ENCODE measurements at regions not wholly inside any gene's neighbourhood (a gene's known extent, or its start where the extent isn't known, plus 50 kb on each side); places are given as distances from the start of the nearest gene placed in this dataset.

GRCh38 chr6:22697306-22697705 is 127.9 kb downstream of the HDGFL1 start:
- Histone ChIP-seq H2BK5ac (ENCODE audit: low read depth, low read length, poor library complexity, severe bottlenecking) (no peak overlapping the region), H3K18ac (ENCODE audit: low read depth in 1 of 2, low read length in 2 of 2) (no peak overlapping the region), H3K4me3 (ENCODE audit: insufficient read depth in 1 of 2, low read depth in 1 of 2, low read length in 2 of 2) (no peak overlapping the region), H3K79me1 (replicated peaks; ENCODE audit: low read length, poor library complexity, severe bottlenecking) (no peaks in the 10 kb centered on the region), H2AFZ (ENCODE audit: low read depth, low read length) (no peak overlapping the region), H3K9me3 (ENCODE audit: control insufficient read depth, low read length) (no peaks in the 10 kb centered on the region), H4K8ac (ENCODE audit: low read length) (no peak overlapping the region), H2BK12ac (ENCODE audit: low read length in 2 of 2) (no peak overlapping the region), H3K27me3 (ENCODE audit: control insufficient read depth in 1 of 2, insufficient read depth in 1 of 2, low read length in 2 of 2) (no peaks in the 10 kb centered on the region), H3K36me3 (ENCODE audit: control insufficient read depth in 1 of 2, insufficient read depth in 2 of 2, low read depth in 1 of 2, low read length in 2 of 2) (no peaks in the 10 kb centered on the region), H2AK5ac (ENCODE audit: low read length, severe bottlenecking) (no peak overlapping the region), H3K27ac (ENCODE audit: low read length, poor library complexity, severe bottlenecking) (no peak overlapping the region), H2BK120ac (ENCODE audit: low read depth, low read length) (no peak overlapping the region), H3K14ac (ENCODE audit: low read length in 2 of 2) (no peak overlapping the region), H4K91ac (ENCODE audit: low read length) (no peak overlapping the region), H3K23ac (ENCODE audit: low read length in 2 of 2) (no peak overlapping the region), H3K4me1 (ENCODE audit: control insufficient read depth, insufficient read depth, low read depth, low read length) (no peaks in the 10 kb centered on the region), H3K4ac (ENCODE audit: low read depth in 1 of 2, low read length in 2 of 2) (no peak overlapping the region), H2BK15ac (ENCODE audit: low read depth, poor library complexity, severe bottlenecking) (no peak overlapping the region), H3K4me2 (ENCODE audit: low read length, poor library complexity, severe bottlenecking) (no peak overlapping the region), H3K9ac (ENCODE audit: low read length) (no peak overlapping the region)
- 88% methylated on average over 1 of the region's 2 CpGs for WGBS
- DNase-seq = no peak

DNA sequence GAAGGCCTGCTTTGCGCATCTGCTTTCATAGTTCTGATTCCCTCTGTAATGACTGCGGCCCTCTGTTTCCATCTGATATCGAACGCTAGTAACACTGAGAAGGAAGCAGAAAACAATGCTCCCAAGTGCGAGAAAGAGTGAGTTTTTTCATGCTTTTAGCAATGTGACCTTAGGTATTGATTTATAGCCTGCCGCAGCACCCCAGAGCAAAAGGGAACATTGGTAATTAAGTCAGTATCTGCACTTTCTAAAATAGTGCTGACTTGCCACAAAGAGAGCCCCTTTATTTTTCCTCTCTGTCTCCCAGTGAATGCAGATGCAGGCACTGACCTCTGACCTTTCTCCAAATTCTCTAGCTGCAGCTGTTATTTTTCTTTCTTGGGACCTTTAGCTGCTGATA is 129.8 kb downstream of the HDGFL1 start:
- Histone ChIP-seq H2AFZ (ENCODE audit: low read depth, low read length) (no peak overlapping the region), H3K27ac (ENCODE audit: low read length, poor library complexity, severe bottlenecking) (no peak overlapping the region), H3K9me3 (ENCODE audit: control insufficient read depth, low read length) (no peaks in the 10 kb centered on the region), H3K23ac (ENCODE audit: low read length in 2 of 2) (no peak overlapping the region), H2BK15ac (ENCODE audit: low read depth, poor library complexity, severe bottlenecking) (no peak overlapping the region), H3K9ac (ENCODE audit: low read length) (no peak overlapping the region), H3K4me1 (ENCODE audit: control insufficient read depth, insufficient read depth, low read depth, low read length) (no peaks in the 10 kb centered on the region), H2BK5ac (ENCODE audit: low read depth, low read length, poor library complexity, severe bottlenecking) (no peak overlapping the region), H3K18ac (ENCODE audit: low read depth in 1 of 2, low read length in 2 of 2) (peak overlapping the region in 1 of 2 experiments; percentile 29), H4K8ac (ENCODE audit: low read length) (no peak overlapping the region), H3K27me3 (ENCODE audit: control insufficient read depth in 1 of 2, insufficient read depth in 1 of 2, low read length in 2 of 2) (no peaks in the 10 kb centered on the region), H3K4ac (ENCODE audit: low read depth in 1 of 2, low read length in 2 of 2) (peak overlapping the region in 1 of 2 experiments; percentile 41), H4K91ac (ENCODE audit: low read length) (no peak overlapping the region), H3K14ac (ENCODE audit: low read length in 2 of 2) (no peak overlapping the region), H3K79me1 (replicated peaks; ENCODE audit: low read length, poor library complexity, severe bottlenecking) (no peaks in the 10 kb centered on the region), H2AK5ac (ENCODE audit: low read length, severe bottlenecking) (no peak overlapping the region), H3K4me3 (ENCODE audit: insufficient read depth in 1 of 2, low read depth in 1 of 2, low read length in 2 of 2) (no peak overlapping the region), H2BK12ac (ENCODE audit: low read length in 2 of 2) (no peak overlapping the region), H3K36me3 (ENCODE audit: control insufficient read depth in 1 of 2, insufficient read depth in 2 of 2, low read depth in 1 of 2, low read length in 2 of 2) (no peaks in the 10 kb centered on the region), H3K4me2 (ENCODE audit: low read length, poor library complexity, severe bottlenecking) (no peak overlapping the region), H2BK120ac (ENCODE audit: low read depth, low read length) (no peak overlapping the region)
- peak; percentile 1 for DNase-seq
- WGBS = 37% methylated on average over 6 of the region's 6 CpGs

DNA sequence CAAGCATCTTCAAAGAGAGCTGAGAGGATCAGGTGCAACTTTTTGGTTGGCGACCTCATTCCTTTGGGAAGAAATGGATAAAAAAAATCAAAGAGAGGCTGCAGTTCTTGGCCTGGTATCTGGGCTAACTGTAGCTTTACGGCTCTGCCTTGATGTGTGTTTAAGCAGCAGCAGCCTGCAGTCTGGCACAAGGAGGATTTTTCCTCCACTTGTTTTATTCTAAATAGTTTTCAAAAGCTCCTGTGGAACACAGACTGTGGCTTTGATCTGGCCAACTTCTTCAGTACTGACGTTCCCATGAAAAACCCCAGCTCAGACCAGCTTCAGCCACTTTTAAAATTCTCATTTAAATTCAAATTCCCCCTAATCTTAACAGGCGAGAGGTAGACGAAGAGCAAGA is 137.3 kb downstream of the HDGFL1 start:
- no peak overlapping the region for H2BK15ac ChIP-seq (ENCODE audit: low read depth, poor library complexity, severe bottlenecking)
- H2AK5ac ChIP-seq (ENCODE audit: low read length, severe bottlenecking) = no peak overlapping the region
- H2BK12ac ChIP-seq (ENCODE audit: low read length in 2 of 2) = no peak overlapping the region
- DNase-seq = no peak
- no peak overlapping the region for H3K4me2 ChIP-seq (ENCODE audit: low read length, poor library complexity, severe bottlenecking)
- no peak overlapping the region for H2BK5ac ChIP-seq (ENCODE audit: low read depth, low read length, poor library complexity, severe bottlenecking)
- no peaks in the 10 kb centered on the region for H3K9me3 ChIP-seq (ENCODE audit: control insufficient read depth, low read length)
- no peak overlapping the region for H4K91ac ChIP-seq (ENCODE audit: low read length)
- H3K4me3 ChIP-seq (ENCODE audit: insufficient read depth in 1 of 2, low read depth in 1 of 2, low read length in 2 of 2) = no peak overlapping the region
- no peaks in the 10 kb centered on the region for H3K79me1 ChIP-seq (replicated peaks; ENCODE audit: low read length, poor library complexity, severe bottlenecking)
- no peak overlapping the region for H4K8ac ChIP-seq (ENCODE audit: low read length)
- no peak overlapping the region for H3K9ac ChIP-seq (ENCODE audit: low read length)
- no peak overlapping the region for H3K18ac ChIP-seq (ENCODE audit: low read depth in 1 of 2, low read length in 2 of 2)
- H2AFZ ChIP-seq (ENCODE audit: low read depth, low read length) = no peak overlapping the region
- no peak overlapping the region for H3K4ac ChIP-seq (ENCODE audit: low read depth in 1 of 2, low read length in 2 of 2)
- H3K36me3 ChIP-seq (ENCODE audit: control insufficient read depth in 1 of 2, insufficient read depth in 2 of 2, low read depth in 1 of 2, low read length in 2 of 2) = no peaks in the 10 kb centered on the region
- H2BK120ac ChIP-seq (ENCODE audit: low read depth, low read length) = no peak overlapping the region
- no peak overlapping the region for H3K23ac ChIP-seq (ENCODE audit: low read length in 2 of 2)
- WGBS = 87% methylated on average over 5 of the region's 5 CpGs
- no peak overlapping the region for H3K27ac ChIP-seq (ENCODE audit: low read length, poor library complexity, severe bottlenecking)
- H3K4me1 ChIP-seq (ENCODE audit: control insufficient read depth, insufficient read depth, low read depth, low read length) = no peaks in the 10 kb centered on the region
- H3K14ac ChIP-seq (ENCODE audit: low read length in 2 of 2) = no peak overlapping the region
- no peaks in the 10 kb centered on the region for H3K27me3 ChIP-seq (ENCODE audit: control insufficient read depth in 1 of 2, insufficient read depth in 1 of 2, low read length in 2 of 2)

DNA sequence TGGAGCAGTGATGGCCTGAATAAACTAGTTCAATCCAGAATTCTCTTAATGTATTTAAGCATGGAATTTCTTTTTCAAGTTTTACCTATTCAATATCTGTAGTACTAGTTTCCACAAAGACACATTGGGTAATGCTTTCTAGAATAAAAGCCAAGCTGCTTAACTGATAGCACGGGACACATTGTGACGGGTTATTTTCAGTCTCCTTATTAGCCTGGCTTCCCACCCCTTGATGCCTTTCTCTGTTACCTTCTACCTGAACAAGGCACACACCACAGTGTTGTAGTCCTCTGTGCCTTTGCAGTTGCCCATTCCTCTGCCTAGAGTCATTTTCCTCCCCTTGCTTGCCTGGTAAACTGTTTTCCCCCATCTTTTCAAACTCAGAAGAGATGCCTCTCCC is 139.1 kb downstream of the HDGFL1 start:
- H3K4me1 ChIP-seq (ENCODE audit: control insufficient read depth, insufficient read depth, low read depth, low read length) = no peaks in the 10 kb centered on the region
- no peak overlapping the region for H2BK120ac ChIP-seq (ENCODE audit: low read depth, low read length)
- H2BK12ac ChIP-seq (ENCODE audit: low read length in 2 of 2) = no peak overlapping the region
- H3K9ac ChIP-seq (ENCODE audit: low read length) = no peak overlapping the region
- no peak overlapping the region for H3K14ac ChIP-seq (ENCODE audit: low read length in 2 of 2)
- DNase-seq = no peak
- H3K27ac ChIP-seq (ENCODE audit: low read length, poor library complexity, severe bottlenecking) = no peak overlapping the region
- H3K4me2 ChIP-seq (ENCODE audit: low read length, poor library complexity, severe bottlenecking) = no peak overlapping the region
- WGBS = 99% methylated on average over 2 of the region's 2 CpGs
- no peaks in the 10 kb centered on the region for H3K79me1 ChIP-seq (replicated peaks; ENCODE audit: low read length, poor library complexity, severe bottlenecking)
- H3K36me3 ChIP-seq (ENCODE audit: control insufficient read depth in 1 of 2, insufficient read depth in 2 of 2, low read depth in 1 of 2, low read length in 2 of 2) = no peaks in the 10 kb centered on the region
- no peak overlapping the region for H2AK5ac ChIP-seq (ENCODE audit: low read length, severe bottlenecking)
- no peak overlapping the region for H4K8ac ChIP-seq (ENCODE audit: low read length)
- H2BK15ac ChIP-seq (ENCODE audit: low read depth, poor library complexity, severe bottlenecking) = no peak overlapping the region
- H3K27me3 ChIP-seq (ENCODE audit: control insufficient read depth in 1 of 2, insufficient read depth in 1 of 2, low read length in 2 of 2) = no peaks in the 10 kb centered on the region
- no peaks in the 10 kb centered on the region for H3K9me3 ChIP-seq (ENCODE audit: control insufficient read depth, low read length)
- no peak overlapping the region for H3K4me3 ChIP-seq (ENCODE audit: insufficient read depth in 1 of 2, low read depth in 1 of 2, low read length in 2 of 2)
- H3K18ac ChIP-seq (ENCODE audit: low read depth in 1 of 2, low read length in 2 of 2) = no peak overlapping the region
- H3K23ac ChIP-seq (ENCODE audit: low read length in 2 of 2) = no peak overlapping the region
- no peak overlapping the region for H2BK5ac ChIP-seq (ENCODE audit: low read depth, low read length, poor library complexity, severe bottlenecking)
- no peak overlapping the region for H3K4ac ChIP-seq (ENCODE audit: low read depth in 1 of 2, low read length in 2 of 2)
- H4K91ac ChIP-seq (ENCODE audit: low read length) = no peak overlapping the region
- no peak overlapping the region for H2AFZ ChIP-seq (ENCODE audit: low read depth, low read length)
